ENCODE measurements at regions not wholly inside any gene's neighbourhood (a gene's known extent, or its start where the extent isn't known, plus 50 kb on each side); places are given as distances from the start of the nearest gene placed in this dataset.
"Not testable (repeated sequence)": the region's sequence is repeated elsewhere in the genome, so short reads cannot be mapped to it uniquely, and the experiment has no call there.

- TF ChIP-seq ZFX (IDR thresholded peaks at IDR 0.05) (no peak), CTCF (conservative IDR thresholded peaks at IDR 0.05) (no peak)
- no peak overlapping the region for H3K27ac ChIP-seq
Observed at GRCh38 chr21:28687586-28687985, 305.1 kb downstream of the LTN1 start.

- no peak overlapping the region for H3K27ac ChIP-seq
- TF ChIP-seq CTCF (conservative IDR thresholded peaks at IDR 0.05), result no peak
- no peak for TF ChIP-seq ZFX (IDR thresholded peaks at IDR 0.05)
Observed at GRCh38 chr21:28683982-28684752, 308.5 kb downstream of the LTN1 start.

- not testable (repeated sequence) for H3K27ac ChIP-seq
Observed at GRCh38 chr21:28682884-28683283, 309.8 kb downstream of the LTN1 start.

GRCh38 chr21:28677096-28677495 is 315.6 kb downstream of the LTN1 start:
- not testable (repeated sequence) for H3K27ac ChIP-seq

GRCh38 chr21:28675331-28676041 is 317.2 kb downstream of the LTN1 start:
- no peak overlapping the region for H3K27ac ChIP-seq
- TF ChIP-seq ZFX (IDR thresholded peaks at IDR 0.05), result no peak
- TF ChIP-seq CTCF (conservative IDR thresholded peaks at IDR 0.05), result no peak

- no peak overlapping the region for H3K27ac ChIP-seq
- no peak for TF ChIP-seq ZFX (IDR thresholded peaks at IDR 0.05)
- no peak for TF ChIP-seq CTCF (conservative IDR thresholded peaks at IDR 0.05)
Observed at GRCh38 chr21:28674763-28675162, 317.9 kb downstream of the LTN1 start.

GRCh38 chr21:28671549-28672195 is 321.0 kb downstream of the LTN1 start:
- TF ChIP-seq CTCF (conservative IDR thresholded peaks at IDR 0.05) (no peak), ZFX (IDR thresholded peaks at IDR 0.05) (no peak)
- no peak overlapping the region for H3K27ac ChIP-seq

- TF ChIP-seq ZFX (IDR thresholded peaks at IDR 0.05) (no peak), CTCF (conservative IDR thresholded peaks at IDR 0.05) (no peak)
- no peak overlapping the region for H3K27ac ChIP-seq
Observed at GRCh38 chr21:28669971-28670653, 322.6 kb downstream of the LTN1 start.
